Activated CD8-positive, alpha-beta memory T cell treated with anti-CD3 and anti-CD28 coated beads, Interleukin-2, amount 50 U/mL, for 1 hour (primary cell): ENCODE measurements at regions not wholly inside any gene's neighbourhood (a gene's known extent, or its start where the extent isn't known, plus 50 kb on each side); places are given as distances from the start of the nearest gene placed in this dataset.
"Not testable (repeated sequence)": the region's sequence is repeated elsewhere in the genome, so short reads cannot be mapped to it uniquely, and the experiment has no call there.

Source experiments
- DNase-seq: peaks from one replicate; pipeline ENCODE4 v3.0.0-alpha.2; 2020; ENCODE audit errors: extremely low read depth

- DNase-seq = no peak
These were observed 197.4 kb upstream of the TBL1X start for GRCh38 chrX:9267415-9267814.

- no peak for DNase-seq
These were observed 195.7 kb upstream of the TBL1X start for GRCh38 chrX:9269134-9269533.

GRCh38 chrX:9271789-9272525, 192.9 kb upstream of the TBL1X start:
- DNase-seq = no peak

- no peak for DNase-seq
These were observed 191.1 kb upstream of the TBL1X start for GRCh38 chrX:9273744-9274143.

- no peak for DNase-seq
These were observed 186.2 kb upstream of the TBL1X start for GRCh38 chrX:9278475-9279233.

- no peak for DNase-seq
These were observed 185.7 kb upstream of the TBL1X start for GRCh38 chrX:9279234-9279544.

DNA sequence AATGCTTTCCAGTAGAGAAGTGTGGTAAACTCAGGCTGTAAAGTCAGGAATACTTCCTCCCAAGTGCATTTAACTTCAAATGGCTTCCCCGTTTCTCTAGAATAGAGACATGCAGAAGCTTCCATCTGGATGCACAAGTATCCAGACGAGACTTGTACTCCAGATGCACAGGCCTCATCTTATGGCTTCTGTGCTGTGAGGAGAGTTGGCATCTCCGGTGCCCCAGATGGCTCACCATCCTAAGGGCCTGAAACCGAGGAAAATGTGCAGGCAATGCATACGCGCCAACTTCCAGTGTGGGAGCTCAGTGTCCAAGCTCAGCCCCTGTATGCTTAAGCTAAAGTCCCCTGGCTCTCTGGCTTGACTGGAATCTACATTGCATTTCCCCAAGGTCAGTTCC, 184.0 kb upstream of the TBL1X start:
- DNase-seq = no peak

- DNase-seq = no peak
These were observed 182.5 kb upstream of the TBL1X start for GRCh38 chrX:9282325-9282724.

GRCh38 chrX:9285342-9285771, 179.5 kb upstream of the TBL1X start:
- no peak for DNase-seq

DNA sequence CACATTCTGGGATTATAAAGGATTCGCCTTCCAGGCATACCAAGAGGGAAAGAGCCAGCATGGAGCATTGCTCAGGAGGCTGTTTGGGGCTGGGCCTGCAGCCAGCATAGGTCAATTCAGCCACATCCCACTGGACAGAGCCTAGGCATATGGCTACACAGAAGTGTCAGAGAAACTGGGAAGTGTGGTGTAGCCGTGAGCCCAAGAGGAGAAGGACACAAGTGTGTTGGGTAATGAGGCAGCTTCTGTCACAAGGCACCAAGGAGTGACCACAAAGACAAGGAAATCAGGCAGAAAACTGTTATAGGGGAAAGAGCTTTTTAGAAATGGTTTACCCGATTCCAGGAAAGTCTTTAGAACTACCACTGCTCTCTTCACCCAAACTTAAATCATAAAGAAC, 178.6 kb upstream of the TBL1X start:
- DNase-seq = no peak

DNA sequence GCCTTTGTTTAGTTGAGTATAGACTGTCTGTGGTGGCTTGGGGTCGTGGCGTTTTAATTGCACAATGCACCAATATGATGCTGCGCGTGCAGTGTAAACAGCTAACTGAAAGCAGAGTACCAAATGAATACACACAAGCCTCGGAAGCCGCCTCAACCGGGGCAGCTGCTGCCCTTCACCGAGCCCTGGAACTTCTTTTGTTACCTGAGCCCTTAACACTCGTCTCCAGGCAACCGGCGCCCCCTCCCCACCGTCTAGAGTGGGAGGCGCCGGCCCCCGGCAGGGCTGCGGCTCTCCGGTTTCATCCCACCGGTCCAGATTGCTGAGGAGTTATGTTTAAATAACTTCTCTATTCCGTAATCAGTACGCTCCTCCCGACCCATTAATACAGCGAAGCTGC, 173.2 kb upstream of the TBL1X start:
- no peak for DNase-seq

GRCh38 chrX:9293051-9293496, 171.8 kb upstream of the TBL1X start:
- no peak for DNase-seq

GRCh38 chrX:9293903-9294302, 171.0 kb upstream of the TBL1X start:
- no peak for DNase-seq

DNA sequence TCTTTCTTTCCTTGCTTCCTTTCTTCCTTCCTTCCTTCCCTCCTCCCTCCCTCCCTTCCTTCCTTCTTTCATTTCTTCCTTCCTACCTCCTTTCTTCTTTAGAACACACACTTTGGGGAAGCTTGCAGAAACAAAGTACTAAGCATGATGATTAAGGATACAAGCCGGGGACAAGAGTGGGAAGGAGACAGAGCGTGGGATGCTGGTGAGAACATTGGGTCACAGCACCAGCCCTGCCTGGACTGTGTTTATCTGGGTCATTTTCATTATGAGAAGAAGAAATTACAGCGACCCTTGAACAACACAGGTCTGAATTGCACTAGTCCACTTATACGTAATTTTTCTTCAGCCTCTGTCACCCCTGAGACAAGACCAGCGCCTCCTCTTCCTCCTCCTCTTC, 169.3 kb upstream of the TBL1X start:
- DNase-seq = no peak

- no peak for DNase-seq
These were observed 166.6 kb upstream of the TBL1X start for GRCh38 chrX:9298221-9298620.

- DNase-seq = not testable (repeated sequence)
These were observed 165.2 kb upstream of the TBL1X start for GRCh38 chrX:9299681-9300080.

GRCh38 chrX:9301836-9302235, 163.0 kb upstream of the TBL1X start:
- no peak for DNase-seq

DNA sequence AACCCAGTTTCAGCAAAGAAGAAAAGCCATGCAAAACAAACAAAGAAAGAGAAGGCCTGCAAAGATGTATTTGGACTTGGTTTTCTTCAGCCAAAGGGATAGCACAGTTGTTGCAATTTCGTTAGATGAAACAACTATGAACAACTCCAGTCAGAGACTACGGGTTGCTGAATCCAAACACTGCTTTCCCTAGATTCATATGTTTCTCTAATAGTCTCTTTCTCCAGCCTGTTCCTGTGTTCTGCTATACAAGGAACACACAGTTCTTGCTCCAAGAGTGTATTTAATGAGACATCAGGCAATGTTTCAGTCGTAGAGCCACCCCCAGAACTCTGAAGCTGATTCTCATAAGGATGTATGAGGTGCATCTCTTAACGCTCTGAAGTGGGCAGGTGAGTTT, 162.5 kb upstream of the TBL1X start:
- DNase-seq = no peak

- no peak for DNase-seq
These were observed 156.4 kb upstream of the TBL1X start for GRCh38 chrX:9308426-9308825.

DNA sequence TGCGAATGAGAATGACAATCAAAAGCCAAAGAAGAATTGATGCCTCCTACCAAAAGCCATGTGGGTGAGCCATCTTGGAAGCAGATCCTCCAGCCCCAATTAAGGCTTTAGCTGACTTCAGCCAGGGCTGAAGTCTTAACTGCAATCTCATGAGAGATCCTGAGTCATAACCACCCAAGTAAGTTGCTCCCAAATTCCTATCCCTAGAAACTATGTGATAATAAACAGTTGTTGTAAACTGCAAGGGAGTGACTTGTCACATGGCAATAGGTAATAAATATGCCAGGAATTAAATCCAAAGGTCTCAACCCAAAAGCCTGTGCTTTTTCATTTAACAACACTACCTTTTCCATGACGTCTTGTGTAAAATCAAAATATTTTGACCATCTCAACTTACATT, 154.2 kb upstream of the TBL1X start:
- DNase-seq = no peak

- DNase-seq = no peak
These were observed 153.3 kb upstream of the TBL1X start for GRCh38 chrX:9311421-9312160.

DNA sequence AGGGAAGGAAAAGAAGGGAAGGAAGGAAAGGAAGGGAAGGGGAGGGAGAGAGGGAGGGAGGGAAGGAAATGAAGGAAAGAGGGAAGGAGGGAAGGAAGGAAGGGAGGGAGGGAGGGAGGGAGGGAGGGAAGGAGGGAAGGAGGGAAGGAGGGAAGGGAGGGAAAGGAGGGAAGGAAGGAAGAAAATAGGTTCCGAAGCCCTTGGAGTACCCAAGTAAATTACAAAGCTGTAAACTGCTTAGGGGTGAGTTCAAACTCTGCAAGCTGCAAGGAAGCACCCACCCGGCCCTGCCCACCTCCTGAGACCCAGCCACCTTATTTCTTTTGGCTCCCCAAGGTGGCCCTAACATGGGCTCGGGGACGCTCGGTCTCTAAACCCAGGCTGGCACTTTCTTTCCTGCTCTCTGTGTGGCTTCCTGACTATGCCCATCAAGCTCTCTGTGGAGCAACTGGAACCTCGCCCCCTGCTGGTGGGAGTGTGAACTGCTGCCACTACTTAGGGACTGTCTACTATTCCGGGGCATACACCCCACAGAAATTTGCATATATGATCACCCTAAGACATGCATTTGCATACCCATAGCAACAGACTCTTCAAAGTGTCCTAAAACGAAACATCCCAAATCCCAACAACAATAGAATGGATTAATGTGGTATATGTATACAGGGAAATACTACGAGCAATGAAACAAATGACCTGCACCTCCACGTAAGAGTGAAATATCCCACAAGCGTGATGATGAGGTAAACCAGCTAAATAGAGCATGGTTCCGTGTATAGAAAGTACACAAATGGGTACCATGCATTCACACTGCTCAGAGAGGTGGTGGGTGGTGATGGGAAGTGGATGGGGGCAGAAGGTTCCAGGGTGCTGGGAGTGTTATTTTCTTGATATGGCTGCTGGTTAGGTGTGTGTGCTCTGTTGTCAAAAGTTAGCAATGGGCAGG, 151.7 kb upstream of the TBL1X start:
- peak; percentile 33 for DNase-seq
